CD4-positive, alpha-beta T cell (primary cell): ENCODE measurements at regions not wholly inside any gene's neighbourhood (a gene's known extent, or its start where the extent isn't known, plus 50 kb on each side); places are given as distances from the start of the nearest gene placed in this dataset.

Experiments
- ATAC-seq: fragments of 200-7000 bp; cut with Tn5 transposase; one replicate; pipeline ENCODE4 v1.10.0; 2022; ENCODE audit warnings: mild to moderate bottlenecking; ENCODE audit not compliant: poor library complexity
- CTCF ChIA-PET: fragments of 350-600 bp; sonication (Branson Sonifier 250); formaldehyde crosslinking; loops from one replicate; lab custom pipeline; 2021; ENCODE audit warnings: antibody characterized with exemption, inconsistent platforms; lab: Charles Lee
- POLR2A ChIA-PET: fragments of 350-600 bp; sonication (Branson Sonifier 250); formaldehyde crosslinking; loops from one replicate; lab custom pipeline; 2021; ENCODE audit warnings: antibody characterized with exemption, inconsistent platforms; lab: Charles Lee
- DNase-seq, 14 experiments: peaks; one replicate each; pipeline ENCODE4 v3.0.0-alpha.2; 2013 to 2020; ENCODE audit warnings: mixed read lengths in 2 of 14
- H3K27ac ChIP-seq, 2 donors: one replicate each; pipeline versions ENCODE4 v1.5.1 to v1.7.0; 2013; ENCODE audit warnings: low read length in 2 of 2, low read depth in 1 of 2, mild to moderate bottlenecking in 1 of 2
- H3K27me3 ChIP-seq, 2 experiments: 1 replicate in 1 of 2; 2 replicates in 1 of 2; pipeline versions ENCODE4 v1.6.1 to v1.7.0; 2013; ENCODE audit warnings: low read length in 2 of 2, control low read depth in 1 of 2, mild to moderate bottlenecking in 1 of 2, moderate library complexity in 1 of 2; ENCODE audit not compliant: insufficient read depth in 2 of 2, control insufficient read depth in 1 of 2
- H3K36me3 ChIP-seq: one replicate; pipeline ENCODE4 v1.6.1; 2013; ENCODE audit warnings: low read length, control low read depth; ENCODE audit not compliant: insufficient read depth
- H3K4me1 ChIP-seq: one replicate; pipeline ENCODE4 v1.6.1; 2013; ENCODE audit warnings: low read length, control low read depth; ENCODE audit not compliant: insufficient read depth
- H3K4me3 ChIP-seq: one replicate; pipeline ENCODE4 v1.5.1; 2013; ENCODE audit warnings: mild to moderate bottlenecking, low read length, moderate library complexity
- H3K9me3 ChIP-seq, 2 experiments: 1 replicate in 1 of 2; 2 replicates in 1 of 2; pipeline versions ENCODE4 v1.6.1 to v1.7.0; 2013; ENCODE audit warnings: low read length in 2 of 2, mild to moderate bottlenecking in 2 of 2, control low read depth in 1 of 2, moderate library complexity in 1 of 2; ENCODE audit not compliant: control insufficient read depth in 1 of 2, insufficient read depth in 1 of 2
- H3K27ac Mint-ChIP-seq: one replicate; pipeline ENCODE4 v1.8.0; 2020; ENCODE audit warnings: mixed read lengths
- H3K27me3 Mint-ChIP-seq: one replicate; pipeline ENCODE4 v1.8.0; 2021; ENCODE audit warnings: mixed read lengths
- H3K36me3 Mint-ChIP-seq: one replicate; pipeline ENCODE4 v1.8.0; 2021; ENCODE audit warnings: low read depth, mixed read lengths
- H3K4me1 Mint-ChIP-seq: one replicate; pipeline ENCODE4 v1.8.0; 2021; ENCODE audit warnings: low read depth, mixed read lengths
- H3K4me3 Mint-ChIP-seq: one replicate; pipeline ENCODE4 v1.8.0; 2020; ENCODE audit warnings: mild to moderate bottlenecking, mixed read lengths
- H3K9me3 Mint-ChIP-seq: one replicate; pipeline ENCODE4 v1.8.0; 2020; ENCODE audit warnings: mixed read lengths
- intact Hi-C, 2 experiments: fragments of 100-400 bp; cut with DNase I in 1 of 2; cut with micrococcal nuclease in 1 of 2; formaldehyde crosslinking; loops; one replicate each; pipeline versions ENCODE4 v1.15.1 to v1.9.0; 2023 to 2025; cut with DNase I, micrococcal nuclease
- TF ChIP-seq, protein P1 (sequence below): fragments of 200-600 bp; IDR thresholded peaks from one replicate; pipeline ENCODE4 v1.8.0; 2022; ENCODE audit warnings: antibody characterized with exemption, mild to moderate bottlenecking

DNA sequence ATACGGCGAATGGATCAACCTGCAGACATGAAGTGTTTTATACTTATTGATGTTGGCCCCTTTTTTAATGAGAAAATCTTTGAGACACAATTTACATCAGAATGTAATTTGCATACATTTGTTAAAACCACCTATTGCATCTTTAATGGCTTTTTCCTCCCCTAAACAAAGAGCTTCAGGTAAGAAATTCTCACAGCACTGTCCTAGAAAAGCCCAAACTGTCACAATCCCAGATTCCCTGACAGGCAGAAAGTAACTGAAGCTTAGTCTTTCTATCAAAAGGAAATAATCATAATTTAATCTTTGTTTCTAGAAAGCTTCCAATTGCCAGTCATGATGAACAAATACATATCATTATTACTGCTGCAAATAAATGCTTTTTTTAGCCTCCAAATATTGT lies 407.9 kb downstream of the TMA16 start:
- intact Hi-C loops, result no loop called here
- peaks cover 2% of the 10 kb centered on the region for H3K9me3 Mint-ChIP-seq
- H3K27ac ChIP-seq, result no peak overlapping the region
- TF ChIP-seq, protein P1, sequence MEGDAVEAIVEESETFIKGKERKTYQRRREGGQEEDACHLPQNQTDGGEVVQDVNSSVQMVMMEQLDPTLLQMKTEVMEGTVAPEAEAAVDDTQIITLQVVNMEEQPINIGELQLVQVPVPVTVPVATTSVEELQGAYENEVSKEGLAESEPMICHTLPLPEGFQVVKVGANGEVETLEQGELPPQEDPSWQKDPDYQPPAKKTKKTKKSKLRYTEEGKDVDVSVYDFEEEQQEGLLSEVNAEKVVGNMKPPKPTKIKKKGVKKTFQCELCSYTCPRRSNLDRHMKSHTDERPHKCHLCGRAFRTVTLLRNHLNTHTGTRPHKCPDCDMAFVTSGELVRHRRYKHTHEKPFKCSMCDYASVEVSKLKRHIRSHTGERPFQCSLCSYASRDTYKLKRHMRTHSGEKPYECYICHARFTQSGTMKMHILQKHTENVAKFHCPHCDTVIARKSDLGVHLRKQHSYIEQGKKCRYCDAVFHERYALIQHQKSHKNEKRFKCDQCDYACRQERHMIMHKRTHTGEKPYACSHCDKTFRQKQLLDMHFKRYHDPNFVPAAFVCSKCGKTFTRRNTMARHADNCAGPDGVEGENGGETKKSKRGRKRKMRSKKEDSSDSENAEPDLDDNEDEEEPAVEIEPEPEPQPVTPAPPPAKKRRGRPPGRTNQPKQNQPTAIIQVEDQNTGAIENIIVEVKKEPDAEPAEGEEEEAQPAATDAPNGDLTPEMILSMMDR, result no peak
- DNase-seq (no peak), ATAC-seq (no peak)
- peaks cover 0 to 5% of the 10 kb centered on the region in 2 experiments for H3K9me3 ChIP-seq
- ChIA-PET CTCF (no interaction called here), POLR2A (no interaction called here)
- no peaks in the 10 kb centered on the region for H3K4me1 ChIP-seq
- no peaks in the 10 kb centered on the region for H3K27me3 ChIP-seq
- no peaks in the 10 kb centered on the region for H3K36me3 ChIP-seq
- no peaks in the 10 kb centered on the region for H3K36me3 Mint-ChIP-seq
- H3K27me3 Mint-ChIP-seq, result no peaks in the 10 kb centered on the region
- H3K4me3 ChIP-seq, result no peak overlapping the region
- no peak overlapping the region for H3K27ac Mint-ChIP-seq
- H3K4me1 Mint-ChIP-seq, result peaks cover 6% of the 10 kb centered on the region
- H3K4me3 Mint-ChIP-seq, result no peak overlapping the region

DNA sequence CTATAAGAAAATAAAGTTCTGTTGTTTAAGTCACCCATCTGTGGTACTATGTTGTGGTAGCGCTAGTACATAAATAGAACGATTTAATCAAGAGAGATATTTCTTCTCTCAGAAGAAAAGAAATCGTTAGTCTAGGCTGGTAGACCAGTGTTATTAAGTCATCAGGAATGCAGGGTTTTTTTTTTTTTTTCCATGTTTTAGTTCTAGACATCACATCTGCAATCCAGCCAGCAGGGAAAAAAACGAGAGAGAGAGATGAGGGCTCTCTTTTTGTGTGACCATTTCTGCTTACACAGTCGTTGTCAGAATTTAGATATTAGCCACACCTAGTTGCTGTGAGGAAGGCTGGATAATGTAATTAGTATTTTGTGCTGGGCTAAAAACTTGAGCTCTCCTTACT lies 417.4 kb downstream of the TMA16 start:
- Mint-ChIP-seq H3K27me3 (no peaks in the 10 kb centered on the region), H3K9me3 (peaks cover 3% of the 10 kb centered on the region), H3K27ac (no peak overlapping the region), H3K4me1 (no peaks in the 10 kb centered on the region), H3K4me3 (no peak overlapping the region), H3K36me3 (no peaks in the 10 kb centered on the region)
- ChIA-PET CTCF (no interaction called here), POLR2A (no interaction called here)
- DNase-seq (no peak), ATAC-seq (no peak)
- Histone ChIP-seq H3K36me3 (no peaks in the 10 kb centered on the region), H3K27me3 (no peaks in the 10 kb centered on the region), H3K4me1 (no peaks in the 10 kb centered on the region), H3K9me3 (no peaks in the 10 kb centered on the region), H3K4me3 (no peak overlapping the region), H3K27ac (no peak overlapping the region)
- TF ChIP-seq, protein P1, result no peak
- intact Hi-C loops, result no loop called here

DNA sequence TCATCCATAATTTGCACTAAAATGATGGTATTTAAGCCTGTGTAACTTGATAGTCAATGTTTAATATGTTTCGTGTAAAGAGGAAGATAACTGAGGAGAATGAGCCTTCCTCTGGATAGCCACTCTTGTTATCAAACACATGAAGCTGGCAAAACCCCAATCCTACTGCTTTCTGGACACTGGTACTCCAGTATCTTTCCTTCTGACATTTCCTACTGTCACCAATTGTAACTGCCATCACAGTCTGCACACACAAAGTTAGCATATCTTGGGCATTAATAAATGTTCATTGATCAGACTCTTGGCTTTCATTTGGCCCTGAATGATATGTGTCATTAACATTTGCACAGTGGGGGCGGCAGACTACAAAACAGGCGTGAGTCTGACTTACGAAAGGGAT lies 419.1 kb downstream of the TMA16 start:
- no peaks in the 10 kb centered on the region for H3K36me3 Mint-ChIP-seq
- H3K4me1 Mint-ChIP-seq, result no peaks in the 10 kb centered on the region
- H3K27ac ChIP-seq, result no peak overlapping the region
- POLR2A ChIA-PET, result interaction anchor here (1.0 kb wide), 1 partner anchor 10 kb away, joined by 3 read pairs; no protein-coding TSS in a partner anchor
- H3K9me3 Mint-ChIP-seq, result peaks cover 3% of the 10 kb centered on the region
- no peak for ATAC-seq
- H3K36me3 ChIP-seq, result no peaks in the 10 kb centered on the region
- CTCF ChIA-PET, result no interaction called here
- intact Hi-C loops, result no loop called here
- H3K9me3 ChIP-seq, result no peaks in the 10 kb centered on the region
- no peak for DNase-seq
- no peak overlapping the region for H3K27ac Mint-ChIP-seq
- no peak overlapping the region for H3K4me3 Mint-ChIP-seq
- no peaks in the 10 kb centered on the region for H3K27me3 ChIP-seq
- H3K4me3 ChIP-seq, result no peak overlapping the region
- TF ChIP-seq, protein P1, result no peak
- no peaks in the 10 kb centered on the region for H3K4me1 ChIP-seq
- H3K27me3 Mint-ChIP-seq, result no peaks in the 10 kb centered on the region
